Activated T-cell treated with anti-CD3 and anti-CD28 coated beads for 4 hours (primary cell): ENCODE measurements at regions not wholly inside any gene's neighbourhood (a gene's known extent, or its start where the extent isn't known, plus 50 kb on each side); places are given as distances from the start of the nearest gene placed in this dataset.
"Not testable (repeated sequence)": the region's sequence is repeated elsewhere in the genome, so short reads cannot be mapped to it uniquely, and the experiment has no call there.

Source experiments
- DNase-seq: peaks from one replicate; pipeline ENCODE4 v3.0.0-alpha.2; 2020

DNA sequence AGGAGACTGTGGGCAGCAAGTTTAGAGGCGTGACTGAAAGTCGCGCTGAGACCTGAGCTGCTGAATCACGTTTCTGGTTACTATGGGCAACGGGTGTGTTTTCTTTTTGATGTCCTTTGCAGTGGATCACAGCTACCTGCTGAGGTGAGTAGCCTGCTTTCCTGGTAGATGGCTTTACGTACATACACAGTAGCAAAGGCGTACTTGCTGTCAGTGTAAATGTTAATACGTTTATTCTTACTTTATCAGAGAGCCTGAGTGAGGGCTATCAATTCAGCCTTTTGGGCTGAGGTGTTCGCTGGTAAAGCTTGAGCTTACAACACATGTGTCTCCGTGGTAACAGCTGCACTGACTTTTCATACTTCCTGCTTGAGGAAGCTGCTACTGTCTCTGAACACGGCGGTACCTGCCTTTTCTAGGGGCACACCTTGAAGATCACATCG lies 165.1 kb upstream of the CCZ1B start:
- DNase-seq: peak; percentile 50

DNA sequence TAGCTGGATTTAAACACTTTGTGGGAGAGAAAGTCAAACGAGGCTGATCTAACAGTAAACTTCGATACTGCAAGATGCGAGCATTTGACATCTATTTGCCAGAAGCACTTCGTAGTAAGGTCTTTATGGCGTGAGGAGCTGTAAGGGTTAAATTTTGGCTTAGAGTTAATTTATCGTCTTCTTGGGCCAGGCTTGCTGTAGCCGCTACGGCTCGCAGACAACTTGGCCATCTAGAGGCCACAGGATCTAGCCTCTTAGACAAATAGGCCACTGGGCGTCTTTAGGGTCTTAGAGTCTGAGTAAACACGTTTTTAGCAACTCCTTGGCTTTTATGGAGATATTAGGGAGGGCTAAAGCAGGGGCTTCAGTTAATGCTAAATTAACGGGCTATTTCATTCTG lies 165.6 kb upstream of the CCZ1B start:
- DNase-seq: not testable (repeated sequence)

DNA sequence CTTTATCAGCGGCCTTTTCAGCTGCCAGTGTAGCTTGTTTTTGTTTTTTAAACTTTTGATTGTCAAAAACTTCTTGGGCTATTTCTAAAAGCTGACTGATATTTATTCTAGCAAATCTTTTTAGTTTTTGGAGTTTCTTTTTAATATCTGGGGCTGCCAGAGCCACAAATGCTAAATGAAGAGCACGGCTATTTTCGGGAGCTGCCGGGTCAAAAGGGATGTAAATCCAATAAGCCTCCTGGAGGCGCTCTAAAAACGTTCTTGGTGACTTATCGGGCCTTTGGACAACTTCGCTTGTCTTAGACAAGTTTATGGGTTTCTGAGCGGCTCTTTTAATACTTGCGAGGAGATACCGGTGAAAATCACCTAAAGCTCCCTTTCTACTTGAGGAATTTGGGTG lies 166.1 kb upstream of the CCZ1B start:
- DNase-seq: not testable (repeated sequence)

DNA sequence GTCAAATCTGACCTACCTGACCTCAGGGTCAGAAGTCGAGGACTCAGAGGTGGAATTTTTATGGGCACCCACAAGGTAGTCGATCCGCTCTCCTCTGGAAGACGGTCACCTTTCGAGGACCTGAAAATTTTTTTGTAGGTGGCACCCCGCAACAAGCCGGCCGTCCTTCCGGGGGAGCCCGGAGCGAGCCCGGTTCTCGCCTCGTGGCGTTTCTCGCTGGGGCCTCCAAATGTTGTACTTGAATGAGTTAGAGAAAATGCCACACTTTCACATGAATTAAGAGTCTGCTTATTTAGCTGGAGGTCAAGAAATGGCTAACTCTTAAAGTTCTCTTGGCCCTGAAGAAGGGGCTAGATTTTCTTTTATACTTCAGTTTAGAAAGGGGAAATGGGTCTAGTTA lies 169.0 kb upstream of the CCZ1B start:
- DNase-seq: not testable (repeated sequence)

DNA sequence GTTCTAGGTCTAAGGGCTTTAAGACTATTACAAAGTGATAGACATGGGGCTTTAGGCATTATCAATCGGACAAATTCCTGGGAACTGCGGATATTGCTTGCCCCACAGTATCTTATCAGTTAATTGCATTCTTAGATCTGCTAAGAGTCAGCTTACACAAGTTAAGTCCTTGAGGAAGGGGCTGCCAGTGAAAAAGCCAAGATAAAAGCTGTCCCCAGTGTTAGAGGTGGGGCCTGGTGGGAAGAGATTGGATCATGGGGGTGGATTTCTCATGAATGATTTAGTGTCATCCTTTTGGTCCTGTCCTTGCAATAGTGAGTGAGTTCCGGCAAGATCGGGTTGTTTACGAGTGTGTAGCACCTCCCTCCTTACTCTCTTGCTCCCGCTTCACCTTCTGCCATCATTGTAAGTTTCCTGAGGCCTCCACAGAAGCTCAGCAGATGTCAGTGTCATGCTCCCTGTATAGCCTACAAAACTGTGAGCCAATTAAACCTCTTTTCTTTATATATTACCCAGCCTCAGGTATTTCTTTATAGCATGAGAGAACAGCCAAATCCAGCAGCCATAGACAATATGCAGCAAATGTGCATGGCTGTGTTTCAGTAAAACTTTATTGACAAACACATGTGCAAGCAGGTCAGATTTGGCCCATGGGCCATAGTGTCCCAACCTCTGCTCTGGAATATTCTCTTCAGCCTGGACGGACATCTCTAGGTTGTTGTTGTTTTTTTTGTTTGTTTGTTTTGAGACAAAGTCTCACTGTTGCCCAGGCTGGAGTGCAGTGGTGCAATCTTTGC lies 169.6 kb upstream of the CCZ1B start:
- not testable (repeated sequence) for DNase-seq

DNA sequence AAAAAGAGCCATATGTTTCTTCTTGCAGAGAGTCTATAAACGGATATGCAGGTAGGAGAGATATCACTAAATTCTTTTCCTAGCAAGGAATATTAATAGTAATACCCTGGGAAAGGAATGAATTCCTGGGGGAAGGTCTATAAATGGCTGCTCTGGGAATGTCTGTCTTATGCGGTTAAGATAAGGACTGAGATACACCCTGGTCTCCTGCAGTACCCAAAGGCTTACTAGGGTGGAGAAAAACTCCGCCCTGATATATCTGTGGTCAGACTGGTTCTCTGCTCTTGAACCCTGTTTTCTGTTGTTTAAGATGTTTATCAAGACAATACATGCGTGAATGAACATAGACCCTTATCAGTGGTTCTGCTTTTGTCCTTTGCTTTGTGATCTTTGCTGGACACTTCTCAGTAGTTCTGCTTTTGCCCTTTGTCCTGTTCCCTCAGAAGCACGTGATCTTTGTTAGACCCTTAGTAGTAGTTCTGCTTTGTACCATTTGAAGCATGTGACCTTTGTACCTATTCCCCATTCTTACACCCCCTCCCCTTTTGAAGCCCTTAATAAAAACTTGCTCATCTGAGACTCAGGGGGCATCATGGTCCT lies 173.1 kb upstream of the CCZ1B start:
- DNase-seq: not testable (repeated sequence)

DNA sequence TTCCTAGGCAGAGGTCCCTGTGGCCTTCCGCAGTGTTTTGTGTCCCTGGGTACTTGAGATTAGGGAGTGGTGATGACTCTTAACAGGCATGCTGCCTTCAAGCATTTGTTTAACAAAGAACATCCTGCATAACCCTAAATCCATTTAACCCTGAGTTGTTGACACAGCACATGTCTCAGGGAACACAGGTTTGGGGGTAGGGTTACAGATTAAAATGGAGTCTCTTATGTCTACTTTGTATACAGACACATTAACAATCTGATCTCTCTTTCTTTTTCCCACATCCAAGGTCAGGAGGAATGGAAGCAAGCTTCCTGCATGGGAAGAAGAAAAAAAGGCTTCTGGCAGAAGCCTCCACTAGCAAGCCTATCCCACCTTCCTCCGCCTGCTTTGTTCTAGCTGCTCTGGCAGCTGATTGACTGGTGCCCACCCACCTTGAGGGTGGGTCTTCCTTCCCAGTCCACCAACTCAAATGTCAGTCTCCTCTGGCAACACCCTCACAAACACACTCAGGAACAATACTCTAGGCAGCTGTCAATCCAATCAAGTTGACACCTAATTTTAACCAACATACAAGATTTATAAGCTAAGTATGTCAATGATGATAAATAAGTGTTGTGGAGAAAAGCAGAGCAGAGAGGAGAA lies 176.5 kb upstream of the CCZ1B start:
- DNase-seq: no peak

DNA sequence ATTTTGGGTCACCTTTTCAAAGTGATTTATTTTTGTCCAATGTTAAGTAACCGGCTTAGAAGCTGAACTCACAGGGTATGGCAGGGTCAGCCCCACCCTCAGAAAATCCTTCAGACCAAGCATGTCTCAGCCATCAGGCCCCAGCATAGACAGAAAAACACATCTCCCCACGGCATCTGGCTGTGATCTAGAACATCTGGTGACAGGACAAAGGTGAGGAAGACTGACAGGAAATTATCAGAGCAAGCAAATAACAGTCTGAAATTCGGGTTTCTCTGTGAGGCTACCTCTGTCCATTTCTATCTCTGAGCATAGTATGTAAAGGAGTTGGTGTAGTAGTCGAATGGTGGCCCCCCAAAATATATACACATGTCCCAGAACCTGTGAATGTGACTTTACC lies 177.0 kb upstream of the C1GALT1 start:
- no peak for DNase-seq

DNA sequence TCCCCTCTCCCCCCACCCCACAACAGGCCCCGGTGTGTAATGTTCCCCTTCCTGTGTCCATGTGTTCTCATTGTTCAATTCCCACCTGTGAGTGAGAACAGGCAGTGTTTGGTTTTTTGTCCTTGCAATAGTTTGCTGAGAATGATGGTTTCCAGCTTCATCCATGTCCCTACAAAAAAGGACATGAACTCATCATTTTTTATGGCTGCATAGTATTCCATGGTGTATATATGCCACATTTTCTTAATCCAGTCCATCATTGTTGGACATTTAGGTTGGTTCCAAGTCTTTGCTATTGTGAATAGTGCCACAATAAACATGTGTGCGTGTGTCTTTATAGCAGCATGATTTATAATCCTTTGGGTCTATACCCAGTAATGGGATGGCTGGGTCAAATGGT lies 176.4 kb upstream of the C1GALT1 start:
- not testable (repeated sequence) for DNase-seq

DNA sequence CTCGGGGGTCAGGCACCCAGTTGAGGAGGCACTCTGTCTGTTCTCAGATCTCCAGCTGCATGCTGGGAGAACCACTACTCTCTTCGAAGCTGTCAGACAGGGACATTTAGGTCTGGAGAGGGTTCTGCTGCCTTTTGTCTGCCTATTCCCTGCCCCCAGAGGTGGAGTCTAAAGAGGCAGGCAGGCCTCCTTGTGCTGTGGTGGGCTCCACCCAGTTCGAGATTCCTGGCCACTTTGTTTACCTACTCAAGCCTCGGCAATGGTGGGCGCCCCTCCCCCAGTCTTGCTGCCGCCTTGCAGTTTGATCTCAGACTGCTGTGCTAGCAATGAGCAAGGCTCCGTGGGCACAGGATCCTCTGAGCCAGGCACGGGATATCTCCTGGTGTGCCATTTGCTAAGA lies 171.1 kb upstream of the C1GALT1 start:
- DNase-seq: not testable (repeated sequence)

DNA sequence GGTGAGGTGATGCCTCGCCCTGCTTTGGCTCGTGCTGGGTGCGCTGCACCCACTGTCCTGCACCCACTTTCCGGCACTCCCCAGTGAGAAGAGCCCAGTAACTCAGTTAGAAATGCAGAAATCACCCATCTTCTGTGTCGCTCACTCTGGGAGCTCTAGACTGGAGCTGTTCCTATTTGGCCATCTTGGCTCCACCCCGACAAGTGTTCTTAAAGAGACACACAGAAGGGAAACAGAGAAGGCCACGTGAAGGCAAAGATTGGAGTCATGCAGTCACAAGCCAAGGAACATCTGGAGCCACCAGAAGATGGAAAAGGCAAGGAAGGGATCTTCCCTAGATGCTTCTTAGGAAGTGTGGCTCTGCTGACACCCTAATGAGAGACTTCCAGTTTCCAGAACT lies 170.6 kb upstream of the C1GALT1 start:
- DNase-seq: not testable (repeated sequence)

DNA sequence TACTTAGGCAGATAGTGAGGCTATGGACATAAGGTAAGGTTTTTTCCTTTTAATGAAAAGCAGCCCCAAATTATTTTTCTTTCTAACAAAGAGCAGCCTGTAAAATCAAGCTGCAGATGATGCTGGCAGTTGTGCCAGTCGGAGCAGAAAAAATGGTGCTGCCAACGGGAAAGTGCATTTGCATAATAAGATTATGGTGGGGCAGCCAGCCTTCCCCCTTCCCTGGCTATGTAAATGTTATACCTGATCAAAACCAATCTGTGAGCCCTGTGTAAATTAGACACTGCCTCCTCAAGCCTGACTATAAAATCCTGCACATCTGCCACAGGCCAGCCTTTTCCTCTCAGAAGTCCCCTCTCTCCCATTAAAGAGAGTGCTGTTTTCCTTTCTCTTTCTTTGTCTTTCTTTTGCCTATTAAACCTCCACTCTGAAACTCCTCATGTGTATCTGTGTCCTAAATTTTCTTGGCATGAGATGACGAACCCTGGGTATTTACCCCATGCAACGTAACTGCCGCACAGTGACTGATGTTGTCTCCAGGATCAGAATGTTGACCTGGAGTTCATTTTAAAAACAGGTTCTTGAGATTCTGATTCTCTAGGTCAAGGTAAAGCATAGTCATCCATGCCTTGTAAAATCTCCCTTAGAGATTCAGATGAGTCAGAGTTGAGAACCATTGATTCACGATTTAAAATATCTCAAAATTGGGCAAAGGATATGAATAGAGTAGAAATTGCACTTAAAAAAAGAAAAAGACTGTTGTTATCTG lies 167.3 kb upstream of the C1GALT1 start:
- DNase-seq: no peak

DNA sequence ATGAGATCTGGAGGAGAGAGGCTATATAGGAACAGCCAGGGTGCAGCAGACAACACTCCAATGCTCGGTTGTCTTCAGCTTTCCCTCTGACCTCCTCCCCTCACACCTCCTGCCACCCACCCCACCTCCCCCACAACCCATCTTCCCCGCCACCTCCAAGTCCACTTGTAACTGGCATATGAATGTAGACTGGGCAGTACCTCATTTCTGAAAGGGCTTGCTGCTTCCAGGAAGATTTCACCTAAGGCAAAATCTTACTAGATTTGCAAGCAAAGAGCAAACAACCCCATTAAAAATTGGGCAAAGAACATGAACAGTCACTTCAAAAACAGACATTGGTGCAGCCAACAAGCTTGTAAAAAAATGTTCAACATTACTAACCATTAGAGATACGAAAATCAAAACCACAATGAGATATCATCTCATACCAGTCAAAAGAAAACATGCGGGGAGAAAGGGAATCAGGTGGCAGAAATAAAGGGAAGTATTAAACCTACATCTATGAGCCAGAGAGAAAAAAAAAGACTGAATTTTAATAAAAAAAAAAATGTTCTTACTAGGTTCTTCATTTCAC lies 164.6 kb upstream of the C1GALT1 start:
- no peak for DNase-seq

DNA sequence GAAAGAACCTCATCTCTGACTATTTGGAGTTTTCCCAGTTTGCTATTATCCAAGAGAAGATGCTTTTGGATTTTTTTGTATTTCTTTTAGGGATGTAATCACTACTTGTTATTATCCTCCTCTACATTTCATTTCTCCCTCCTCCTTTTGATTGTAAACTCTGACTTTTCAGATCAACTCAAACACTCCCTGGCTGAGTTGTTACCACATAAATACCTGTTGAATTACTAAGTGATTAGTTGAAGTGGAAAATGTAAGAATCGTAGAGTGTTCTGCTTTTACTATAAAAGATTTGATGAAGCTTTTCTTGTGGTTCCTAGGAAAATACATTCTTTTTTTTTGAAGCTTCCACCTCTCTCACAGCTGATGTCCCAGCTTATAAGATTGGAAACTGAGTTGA lies 164.1 kb upstream of the C1GALT1 start:
- DNase-seq: no peak

DNA sequence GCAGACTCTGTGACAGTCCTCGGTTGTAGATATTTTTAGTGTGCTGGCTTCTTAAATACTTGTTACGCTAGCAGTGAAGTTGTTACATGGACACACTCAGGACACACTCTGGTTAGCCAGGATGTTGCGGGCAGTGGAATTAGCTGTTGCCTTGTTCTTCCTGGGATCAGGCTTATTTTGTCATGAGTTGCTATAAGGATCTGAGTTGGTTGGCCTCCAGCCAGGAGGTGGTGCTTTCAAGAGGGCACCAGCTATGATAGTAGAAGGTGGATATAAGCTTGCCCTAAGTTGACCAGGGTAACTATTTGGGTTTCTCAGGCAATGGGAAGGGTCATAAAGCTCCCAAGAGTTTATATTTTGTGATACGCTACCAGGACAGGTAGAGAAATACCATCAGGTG lies 150.1 kb upstream of the C1GALT1 start:
- DNase-seq: no peak

DNA sequence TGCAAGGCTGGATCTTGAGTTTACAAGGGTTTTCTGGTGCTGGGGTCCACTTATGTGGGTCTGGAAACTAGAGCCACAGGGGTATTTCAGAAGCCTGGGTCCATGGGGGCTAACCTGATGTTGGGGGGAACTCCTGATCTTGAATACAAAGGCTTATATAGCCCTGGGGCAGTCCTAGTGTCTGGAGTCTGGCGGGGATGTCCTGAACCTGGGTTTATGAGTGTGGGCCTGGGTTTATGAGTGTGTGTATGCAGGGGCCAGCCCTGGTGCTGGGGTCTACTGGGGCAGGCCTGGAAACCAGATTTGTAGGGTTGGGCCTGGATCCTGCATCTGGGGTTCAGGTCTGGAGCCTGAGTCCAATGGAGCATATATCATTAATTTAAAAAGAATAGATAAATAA lies 146.5 kb upstream of the C1GALT1 start:
- no peak for DNase-seq

DNA sequence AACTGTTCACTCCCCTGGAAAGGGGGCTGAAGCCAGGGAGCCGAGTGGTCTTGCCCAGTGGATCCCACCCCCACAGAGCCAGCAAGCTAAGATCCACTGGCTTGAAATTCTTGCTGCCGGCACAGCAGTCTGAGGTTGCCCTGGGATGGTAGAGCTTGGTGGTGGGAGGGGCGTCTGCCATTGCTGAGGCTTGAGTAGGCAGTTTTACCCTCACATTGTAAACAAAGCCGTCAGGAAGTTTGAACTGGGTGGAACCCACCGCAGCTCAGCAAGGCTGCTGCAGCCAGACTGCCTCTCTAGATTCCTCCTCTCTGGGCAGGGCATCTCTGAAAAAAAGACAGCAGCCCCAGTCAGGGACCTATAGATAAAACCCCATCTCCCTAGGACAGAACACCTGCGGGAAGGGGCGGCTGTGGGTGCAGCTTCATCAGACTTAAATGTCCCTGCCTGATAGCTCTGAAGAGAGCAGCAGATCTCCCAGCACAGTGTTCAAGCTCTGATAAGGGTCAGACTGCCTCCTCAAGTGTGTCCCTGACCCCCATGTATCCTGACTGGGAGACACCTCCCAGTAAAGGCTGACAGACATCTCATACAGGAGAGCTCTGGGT lies 140.0 kb upstream of the C1GALT1 start:
- not testable (repeated sequence) for DNase-seq

DNA sequence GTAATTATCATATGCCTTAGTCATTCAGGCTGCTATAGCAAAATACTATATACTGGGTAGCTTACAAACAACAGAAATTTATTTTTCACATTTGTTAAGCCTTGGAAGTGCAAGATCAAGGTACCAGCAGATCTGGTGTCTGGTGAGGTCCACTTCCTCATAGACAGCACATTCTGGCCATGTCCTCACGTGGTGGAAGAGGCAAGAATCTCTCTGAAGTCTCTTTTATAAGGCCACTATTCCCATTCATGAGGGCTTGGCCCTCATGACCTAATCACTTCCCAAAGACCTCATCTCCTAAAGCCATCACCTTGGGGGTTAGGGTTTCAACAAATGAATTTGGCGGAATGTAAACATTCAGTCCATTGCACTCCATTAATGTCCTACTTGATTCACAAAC lies 137.5 kb upstream of the C1GALT1 start:
- DNase-seq: no peak

DNA sequence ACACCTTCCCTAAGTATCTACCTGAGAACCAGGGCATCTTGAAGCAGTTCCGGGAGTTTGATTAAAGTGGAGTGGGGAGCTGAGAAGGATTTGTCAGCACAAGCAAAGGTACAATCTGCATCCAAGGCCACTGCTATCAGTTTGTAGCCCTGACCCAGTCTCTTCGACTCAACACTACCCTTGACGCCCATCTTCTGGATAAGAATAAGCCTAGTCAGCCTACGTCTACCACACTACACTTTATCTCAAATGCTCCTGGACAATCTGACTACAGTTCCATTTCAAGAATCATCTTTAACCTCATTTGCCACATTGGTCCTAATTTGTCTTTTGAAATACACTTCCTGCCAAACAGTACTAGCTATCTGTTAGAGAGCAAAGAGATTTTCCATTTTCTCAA lies 134.1 kb upstream of the C1GALT1 start:
- no peak for DNase-seq

DNA sequence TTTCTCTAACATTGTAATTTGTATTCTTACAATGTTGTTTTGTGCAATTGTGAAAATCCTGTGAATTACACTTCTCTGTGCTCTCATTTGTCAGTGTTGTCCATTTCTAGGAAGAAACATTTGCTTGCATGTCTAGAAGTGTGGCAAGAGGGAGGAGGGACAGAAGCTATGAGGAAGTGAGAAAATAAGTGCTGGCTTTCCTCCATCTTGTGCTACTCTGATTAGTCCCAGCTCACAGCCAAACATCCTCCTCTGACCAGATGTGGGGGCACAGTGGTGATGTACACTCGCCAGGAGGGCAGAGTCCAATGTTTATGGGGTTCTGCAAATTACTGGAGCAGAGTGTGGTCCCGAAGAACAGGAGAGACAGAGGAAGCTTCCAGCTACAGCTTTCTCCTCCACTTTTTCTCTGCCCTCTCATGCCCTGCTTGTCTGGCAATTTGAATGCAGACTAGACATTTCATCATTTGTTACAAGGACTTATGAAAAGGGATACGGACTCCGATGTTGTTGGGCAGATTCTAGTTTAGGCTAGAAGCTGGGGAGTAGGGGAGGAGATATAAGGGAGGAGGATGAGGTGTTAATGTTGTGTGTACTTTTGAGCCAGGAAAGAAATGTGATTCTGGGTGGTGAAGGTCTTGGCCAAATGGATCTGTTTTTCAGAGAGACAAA lies 131.0 kb upstream of the C1GALT1 start:
- no peak for DNase-seq

DNA sequence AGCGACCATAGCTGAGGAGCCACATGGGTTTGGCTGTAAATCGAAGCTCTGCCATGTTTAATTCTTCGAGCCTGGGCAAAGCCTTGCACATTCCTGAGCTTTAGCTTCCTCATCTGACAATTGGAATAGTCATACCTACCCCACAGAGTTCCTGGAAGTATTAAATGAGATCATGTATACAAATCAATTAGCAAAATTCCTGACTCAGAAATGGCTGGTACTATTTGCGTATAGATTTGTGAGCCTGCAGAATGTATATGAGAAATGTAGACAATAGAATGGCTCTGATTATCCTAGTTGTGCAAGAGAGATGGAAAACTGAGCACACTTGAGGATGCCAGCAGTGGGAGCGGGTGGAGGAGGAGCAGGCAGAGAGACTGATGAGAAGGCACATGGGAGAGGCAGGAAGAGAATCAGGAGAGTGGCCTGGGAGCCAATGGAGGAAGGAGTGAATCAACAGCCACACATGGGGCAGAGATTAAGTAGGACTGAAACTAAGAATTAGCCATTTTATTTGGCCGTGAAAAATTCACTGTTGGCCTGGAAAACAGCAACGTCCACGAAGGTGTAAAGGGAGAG lies 128.0 kb upstream of the C1GALT1 start:
- no peak for DNase-seq
